Fibroblast of mammary gland (primary cell): ENCODE measurements at regions not wholly inside any gene's neighbourhood (a gene's known extent, or its start where the extent isn't known, plus 50 kb on each side); places are given as distances from the start of the nearest gene placed in this dataset.
A peak's percentile ranks its signal among the peaks of the same experiment; 100 is the strongest.

Source experiments
- DNase-seq: peaks from one replicate; pipeline ENCODE4 v3.0.0-alpha.2; 2010; ENCODE audit warnings: low read depth
- H3K4me3 ChIP-seq: 2 replicates; pipeline ENCODE4 v1.5.1; 2011; ENCODE audit warnings: low read depth, mild to moderate bottlenecking, low read length, moderate library complexity; ENCODE audit not compliant: control insufficient read depth
- CTCF ChIP-seq: conservative IDR thresholded peaks from 2 replicates; pipeline ENCODE4 v1.5.1; 2011; ENCODE audit warnings: low read depth, low read length, inconsistent platforms; ENCODE audit not compliant: control insufficient read depth, insufficient read depth

GRCh38 chrX:63475200-63475599 lies 124.1 kb upstream of the SPIN4 start:
- no peak for DNase-seq
- no peak for TF ChIP-seq CTCF
- H3K4me3 ChIP-seq = no peak overlapping the region

DNA sequence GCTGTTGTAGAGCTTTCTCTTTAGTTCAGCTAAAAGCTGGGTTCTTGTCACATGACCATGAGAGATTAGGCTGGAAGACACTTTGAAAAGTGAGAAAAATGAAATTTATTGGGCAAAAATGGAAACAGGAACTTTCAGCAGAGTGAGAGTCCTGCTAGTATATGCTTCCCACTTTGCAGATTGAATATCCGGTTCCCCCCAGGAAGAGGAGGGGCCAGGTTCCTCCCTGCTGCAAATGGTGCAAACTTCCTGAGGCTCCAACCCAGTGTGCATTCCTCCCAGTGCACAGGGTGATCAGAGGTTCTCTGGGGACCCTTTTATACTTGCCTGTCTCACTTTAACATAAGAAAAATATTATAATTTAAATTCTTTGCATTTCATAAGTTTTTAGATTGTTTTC lies 119.9 kb upstream of the SPIN4 start:
- no peak overlapping the region for H3K4me3 ChIP-seq
- TF ChIP-seq CTCF = no peak
- no peak for DNase-seq

GRCh38 chrX:63470506-63470905 lies 119.4 kb upstream of the SPIN4 start:
- DNase-seq = no peak
- H3K4me3 ChIP-seq = no peak overlapping the region
- no peak for TF ChIP-seq CTCF

DNA sequence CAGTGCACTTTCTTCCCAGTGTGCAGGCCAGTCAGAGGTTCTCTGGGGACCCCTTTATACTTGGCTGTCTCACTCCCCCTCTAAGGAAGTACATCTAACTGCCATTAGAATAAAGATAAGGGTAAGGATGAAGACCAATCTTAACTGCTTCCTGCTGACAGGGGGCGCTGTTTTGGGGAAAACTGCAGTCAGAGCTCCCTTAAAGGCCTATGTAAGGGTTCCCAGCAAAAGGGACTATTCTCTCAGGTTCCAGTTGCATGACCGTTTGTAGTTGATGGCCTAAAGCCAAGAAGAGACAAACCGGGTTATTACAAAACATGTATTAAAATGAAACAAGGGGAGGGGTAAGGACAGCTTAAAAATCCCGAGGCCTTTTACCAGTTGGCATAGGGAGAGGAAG lies 115.6 kb upstream of the SPIN4 start:
- TF ChIP-seq CTCF = peak; percentile 7
- no peak for DNase-seq
- H3K4me3 ChIP-seq = no peak overlapping the region

DNA sequence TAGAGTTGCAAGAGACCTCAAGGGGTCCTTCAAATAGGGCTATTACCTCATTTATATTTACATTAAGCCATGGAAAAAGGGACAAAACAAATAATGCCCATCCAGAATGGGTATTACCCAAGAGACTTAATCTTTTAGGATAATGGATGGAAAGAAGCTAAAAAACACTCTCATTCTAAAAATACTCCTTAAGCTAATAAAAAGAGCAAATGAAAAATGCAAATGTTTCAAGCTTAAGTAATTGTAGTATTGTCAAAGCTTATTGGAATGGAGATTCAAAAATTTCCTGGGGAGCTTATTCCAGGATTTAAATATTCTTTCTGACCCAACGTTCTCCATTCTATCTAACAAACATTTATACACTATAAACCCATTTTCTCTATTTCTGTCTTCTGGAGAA lies 107.8 kb upstream of the SPIN4 start:
- TF ChIP-seq CTCF = no peak
- H3K4me3 ChIP-seq = no peak overlapping the region
- DNase-seq = no peak

- H3K4me3 ChIP-seq = no peak overlapping the region
- DNase-seq = no peak
- no peak for TF ChIP-seq CTCF
Measured at GRCh38 chrX:63453571-63453970, 102.4 kb upstream of the SPIN4 start.

GRCh38 chrX:63441717-63442116 lies 90.6 kb upstream of the SPIN4 start:
- no peak overlapping the region for H3K4me3 ChIP-seq
- DNase-seq = no peak
- no peak for TF ChIP-seq CTCF
